22Rv1 (cell line): ENCODE measurements at regions not wholly inside any gene's neighbourhood (a gene's known extent, or its start where the extent isn't known, plus 50 kb on each side); places are given as distances from the start of the nearest gene placed in this dataset.

ENCODE experiments used
- H3K27ac ChIP-seq: fragments of 450-650 bp; 2 replicates; pipeline ENCODE4 v1.5.1; 2017
- CTCF ChIP-seq: fragments of 450-650 bp; IDR thresholded peaks from 2 replicates; pipeline ENCODE4 v1.5.1; 2017; ENCODE audit warnings: mild to moderate bottlenecking
- ZFX ChIP-seq: fragments of 450-650 bp; IDR thresholded peaks from 2 replicates; pipeline ENCODE4 v1.6.1; 2017; ENCODE audit warnings: antibody characterized with exemption, borderline replicate concordance

GRCh38 chr7:42758124-42758523, 153.7 kb downstream of the C7orf25 start:
- TF ChIP-seq CTCF (no peak), ZFX (no peak)
- no peak overlapping the region for H3K27ac ChIP-seq

DNA sequence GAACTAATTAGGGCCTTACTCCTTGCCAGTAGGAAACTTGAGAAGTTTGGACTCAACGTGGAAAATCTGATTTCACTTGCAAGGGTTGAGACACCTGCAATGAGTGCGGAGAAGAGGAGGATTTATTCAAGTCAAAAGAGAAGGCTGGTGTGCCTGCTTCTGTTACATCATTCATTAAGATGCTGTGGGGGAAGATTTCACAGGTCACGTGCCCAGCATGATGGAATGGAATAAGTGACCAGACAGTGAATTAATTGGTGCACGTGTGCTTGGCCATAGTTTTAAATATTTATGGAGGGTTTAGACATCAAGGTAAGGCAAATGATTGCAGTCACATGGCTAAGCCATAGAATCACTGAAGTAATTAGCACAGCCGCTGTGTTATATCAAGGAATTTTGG, 155.0 kb downstream of the C7orf25 start:
- TF ChIP-seq CTCF: no peak
- TF ChIP-seq ZFX: no peak
- no peak overlapping the region for H3K27ac ChIP-seq

DNA sequence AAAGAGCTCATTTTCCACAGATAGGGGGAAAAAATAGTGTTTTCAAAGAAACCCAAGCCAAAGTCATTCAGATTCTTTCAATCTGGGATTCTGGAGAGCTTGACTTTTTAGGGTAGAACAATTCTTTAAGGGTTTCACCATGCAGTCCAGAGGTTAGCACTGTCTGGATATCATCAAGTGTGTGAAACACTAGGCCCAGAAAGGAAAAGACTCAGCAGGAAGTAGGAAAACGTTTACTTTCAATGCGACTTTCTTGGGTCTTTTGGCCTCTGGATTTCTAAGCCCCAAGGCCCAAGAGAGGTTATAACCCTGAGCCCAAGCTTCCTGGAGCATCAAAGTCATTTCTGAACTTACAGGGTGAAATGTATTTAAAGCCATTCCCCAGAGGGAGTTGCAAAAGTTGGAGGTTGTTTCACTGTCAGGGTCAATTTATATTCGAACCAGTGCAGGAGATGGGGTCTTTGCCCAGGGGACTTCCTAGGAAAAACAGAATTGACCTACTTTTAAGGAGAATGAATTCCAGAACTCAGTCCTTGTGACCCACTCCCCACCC, 158.0 kb downstream of the C7orf25 start:
- no peak overlapping the region for H3K27ac ChIP-seq
- TF ChIP-seq ZFX (no peak), CTCF (no peak)

DNA sequence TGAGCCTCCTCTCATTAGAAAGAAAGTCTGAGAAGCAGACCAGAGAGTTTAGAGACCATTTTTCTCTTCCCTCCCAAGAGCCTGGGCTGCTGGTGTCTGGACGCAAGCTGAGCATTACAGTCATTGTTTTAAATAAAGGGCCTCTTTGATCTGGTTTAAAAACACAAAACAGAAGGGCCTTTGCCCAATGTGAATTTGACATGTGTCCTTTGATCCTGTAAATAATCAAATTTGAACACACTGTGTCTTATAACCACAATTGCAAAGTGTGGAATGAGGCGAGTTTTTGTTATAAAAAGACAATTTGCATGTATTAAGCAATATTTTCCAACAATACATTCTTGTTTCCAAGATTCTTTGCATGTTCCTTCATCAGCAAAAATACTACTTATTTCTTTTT, 158.5 kb downstream of the C7orf25 start:
- no peak overlapping the region for H3K27ac ChIP-seq
- TF ChIP-seq CTCF (no peak), ZFX (no peak)

- TF ChIP-seq ZFX (no peak), CTCF (no peak)
These were observed 161.7 kb downstream of the C7orf25 start for GRCh38 chr7:42750172-42750571.

DNA sequence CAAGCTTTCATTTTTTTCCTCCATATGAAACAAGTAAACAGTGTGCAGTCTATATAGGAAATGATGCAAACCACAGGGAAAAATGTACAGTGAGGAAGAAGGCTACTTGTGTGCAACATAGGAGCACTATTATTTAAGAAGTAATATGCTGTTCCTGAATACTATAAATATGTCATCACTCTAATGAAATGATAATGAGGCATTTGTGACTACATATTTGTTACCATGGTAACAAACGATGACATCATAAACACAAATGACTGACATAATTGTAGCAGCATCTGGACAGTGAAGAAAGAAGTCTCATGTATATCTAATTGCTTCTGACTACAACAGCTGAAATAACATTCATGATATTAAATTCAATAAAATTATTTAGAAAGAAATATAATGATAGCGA, 164.8 kb downstream of the C7orf25 start:
- no peak for TF ChIP-seq CTCF
- no peak for TF ChIP-seq ZFX
- H3K27ac ChIP-seq: no peak overlapping the region

More at GRCh38 chr7:42750172-42750571, 161.7 kb downstream of the C7orf25 start:
- no peak overlapping the region for H3K27ac ChIP-seq

GRCh38 chr7:42746214-42746613, 165.7 kb downstream of the C7orf25 start:
- H3K27ac ChIP-seq: no peak overlapping the region
- TF ChIP-seq CTCF: no peak
- TF ChIP-seq ZFX: no peak
